Activated T-cell treated with anti-CD3 and anti-CD28 coated beads for 4 hours (primary cell): ENCODE measurements at regions not wholly inside any gene's neighbourhood (a gene's known extent, or its start where the extent isn't known, plus 50 kb on each side); places are given as distances from the start of the nearest gene placed in this dataset.

Source experiments
- DNase-seq: peaks from one replicate; pipeline ENCODE4 v3.0.0-alpha.2; 2020

DNA sequence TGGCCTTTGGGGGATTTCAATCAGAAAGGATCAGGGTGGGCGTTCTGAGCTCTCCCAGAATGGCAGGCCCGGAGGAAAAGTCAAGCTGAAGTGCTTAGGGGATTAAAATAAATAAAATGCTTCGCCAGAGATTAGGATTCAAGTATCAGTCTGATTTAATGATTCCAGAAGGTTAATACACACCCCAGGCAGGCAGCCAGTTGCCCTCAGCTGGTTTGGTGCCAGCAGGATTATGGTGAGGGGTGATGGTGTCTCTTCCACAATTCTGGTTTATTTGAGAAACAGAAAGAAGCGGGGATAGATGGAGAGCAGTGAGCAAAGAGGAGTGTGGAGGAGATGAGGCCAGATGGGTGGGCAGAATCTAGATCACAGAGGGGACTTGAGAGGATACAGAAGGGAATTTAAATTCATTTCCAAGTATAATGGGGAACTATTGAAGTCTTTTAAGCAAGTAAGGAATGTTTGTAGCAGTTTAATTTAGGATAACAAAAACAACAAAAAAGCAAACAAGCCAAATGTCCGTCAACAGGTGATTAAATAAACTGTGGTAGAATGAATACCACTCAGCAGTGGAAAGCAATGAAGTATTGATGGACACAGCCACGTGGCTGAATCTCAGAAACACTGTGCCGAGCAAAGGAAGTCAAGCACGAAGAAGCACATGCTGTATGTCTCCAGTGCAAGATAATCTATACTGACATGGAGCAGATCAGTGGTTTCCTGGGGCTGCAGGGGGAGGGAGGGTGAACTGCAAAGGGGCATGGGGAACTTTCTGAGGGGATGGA is 297.7 kb downstream of the MSX2 start:
- DNase-seq, result no peak

DNA sequence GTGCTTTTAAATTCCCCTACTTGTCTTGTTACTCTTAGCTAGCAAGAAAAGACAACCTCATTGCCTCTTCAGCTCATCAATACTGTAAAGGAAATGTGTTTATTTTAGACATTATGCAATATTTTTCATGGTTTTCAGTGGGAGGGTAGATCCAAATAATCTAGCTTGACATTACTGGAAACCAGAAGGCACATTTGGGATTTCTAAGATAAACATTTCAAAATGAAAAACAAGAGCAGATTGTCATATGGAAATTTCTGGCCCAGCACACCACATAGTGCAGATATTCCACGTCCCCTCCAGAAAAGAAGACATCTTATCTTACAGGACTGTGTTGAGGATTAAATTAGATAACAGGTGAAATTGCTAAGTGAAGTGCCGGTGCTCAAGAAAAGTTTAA is 296.9 kb downstream of the MSX2 start:
- DNase-seq, result no peak

DNA sequence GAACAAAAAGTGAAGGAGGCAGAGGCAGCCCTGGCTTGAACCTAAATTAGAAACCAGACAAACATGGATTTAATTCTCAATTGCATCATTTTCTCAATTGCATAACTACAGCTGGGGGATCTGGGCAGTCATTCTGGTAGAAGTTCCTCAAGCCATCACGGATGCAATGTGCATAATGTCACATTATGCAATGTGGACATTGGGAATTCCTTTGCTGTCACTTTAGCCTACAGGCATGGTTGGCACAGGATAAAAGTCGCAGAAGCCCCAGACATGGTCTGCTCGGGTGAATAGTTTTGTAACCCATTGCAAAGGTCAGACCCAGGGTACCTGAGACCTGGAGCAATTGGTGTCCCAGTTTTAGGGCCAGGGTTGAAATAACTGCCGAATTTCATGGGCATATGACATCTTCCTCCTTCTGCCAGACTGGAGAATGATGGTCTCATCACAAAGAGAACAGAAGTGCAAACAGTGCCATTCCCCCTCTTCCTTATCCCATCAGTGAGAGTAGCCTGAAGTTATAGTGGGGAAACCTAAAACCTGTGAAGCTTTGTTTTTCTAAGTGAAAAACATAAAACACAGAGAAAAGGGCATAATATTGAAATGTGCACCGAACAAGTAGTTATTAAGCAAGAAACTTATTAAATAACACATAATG is 290.8 kb downstream of the MSX2 start:
- no peak for DNase-seq

DNA sequence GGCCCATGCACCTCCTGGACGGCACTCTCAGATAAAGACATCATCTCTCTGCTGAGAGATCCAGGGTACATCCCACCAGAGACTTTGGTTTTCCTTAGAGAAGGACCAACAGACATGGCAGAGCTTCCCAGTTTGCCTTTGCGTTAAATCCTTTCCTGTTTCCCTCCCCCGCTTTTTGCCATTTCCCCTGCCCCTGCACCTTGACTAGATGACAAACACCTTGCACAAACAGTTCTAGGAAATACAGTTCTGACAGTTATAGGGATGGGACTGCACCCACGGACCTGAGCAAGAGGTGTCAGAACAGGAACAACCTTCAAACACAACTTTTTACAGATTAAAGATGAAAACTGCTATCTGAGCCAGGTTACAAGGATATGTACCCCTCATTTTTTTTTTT is 288.9 kb downstream of the MSX2 start:
- no peak for DNase-seq

- no peak for DNase-seq
Observed at GRCh38 chr5:175012267-175012666, 287.9 kb downstream of the MSX2 start.

DNA sequence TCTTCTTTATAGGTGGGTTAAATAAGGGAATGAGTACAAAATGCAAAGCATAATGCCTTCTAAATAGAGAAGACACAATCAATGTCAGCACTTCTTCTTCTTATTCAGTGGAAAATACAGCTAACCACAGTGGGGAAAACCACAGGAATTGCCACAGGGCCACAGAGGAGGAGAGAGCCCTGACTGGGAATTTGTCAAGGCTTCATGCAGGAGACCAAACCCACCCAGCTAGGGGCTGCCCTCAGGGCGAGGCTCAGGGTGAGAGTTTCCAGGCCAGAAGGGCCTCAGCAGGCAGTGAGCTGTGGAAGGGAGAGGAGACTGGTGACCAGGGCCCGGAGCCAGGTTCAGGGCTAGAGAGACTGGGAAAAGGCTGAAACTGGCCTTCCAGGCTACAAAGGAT is 279.1 kb downstream of the MSX2 start:
- no peak for DNase-seq

- DNase-seq, result no peak
Observed at GRCh38 chr5:175001876-175002645, 277.7 kb downstream of the MSX2 start.

DNA sequence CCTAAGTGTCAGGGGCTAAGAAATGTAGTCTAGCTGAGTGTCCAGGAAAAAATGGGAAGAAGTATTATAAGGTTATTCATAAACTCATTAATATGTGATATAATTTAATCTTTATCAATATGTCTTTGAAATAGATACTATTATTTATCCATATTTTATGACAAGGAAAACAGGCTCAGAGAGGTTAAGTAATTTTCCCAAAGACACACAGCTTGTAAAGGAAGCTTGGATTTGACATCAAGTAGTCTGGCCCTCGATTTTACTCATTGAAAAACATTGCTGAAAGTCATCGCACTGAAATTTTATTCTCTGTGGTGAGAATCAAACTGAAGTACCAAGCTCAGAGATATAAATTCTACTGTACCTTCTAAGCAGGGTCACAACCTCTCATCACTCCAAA is 276.9 kb downstream of the MSX2 start:
- DNase-seq, result no peak

DNA sequence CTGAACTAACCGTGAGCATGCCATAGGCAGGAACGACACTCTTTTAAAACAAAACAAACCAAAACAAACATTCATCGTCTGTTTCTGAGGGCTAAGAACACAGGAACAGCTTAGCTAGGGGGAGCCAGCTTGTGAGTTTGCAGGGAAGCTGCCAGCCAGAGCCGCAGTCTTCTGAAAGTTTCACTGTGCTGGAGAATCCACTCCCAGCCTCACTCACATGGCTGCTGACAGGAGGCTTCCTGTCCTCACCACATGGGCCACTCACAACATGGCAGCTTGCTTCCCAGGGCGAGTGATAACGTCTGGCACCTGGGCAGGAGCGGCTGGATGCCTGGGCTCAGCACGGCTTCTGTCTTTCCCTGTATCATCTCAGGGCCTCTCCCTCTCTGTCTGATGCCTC is 275.2 kb downstream of the MSX2 start:
- DNase-seq, result no peak

- no peak for DNase-seq
Observed at GRCh38 chr5:174998131-174998730, 273.8 kb downstream of the MSX2 start.

GRCh38 chr5:174997688-174998087 is 273.3 kb downstream of the MSX2 start:
- no peak for DNase-seq

DNA sequence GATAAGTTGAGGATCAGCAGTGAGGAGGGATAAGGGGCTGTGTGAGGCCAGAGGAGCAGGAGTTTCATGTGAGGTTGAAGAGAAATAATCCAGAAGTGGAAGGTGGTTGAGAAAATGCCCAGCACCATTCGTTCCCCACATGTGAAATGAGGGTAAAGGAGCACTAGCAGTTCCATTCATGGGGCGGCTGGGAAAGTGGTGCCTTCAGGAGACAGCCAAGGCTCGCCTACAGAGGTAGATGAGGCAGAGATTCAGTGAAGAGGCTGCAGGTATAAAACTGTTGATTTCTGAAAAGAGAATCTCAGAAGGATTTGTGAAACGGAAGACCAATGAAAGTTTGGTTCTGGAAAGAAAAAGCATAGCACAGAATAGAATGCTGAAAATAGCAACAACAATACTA is 272.6 kb downstream of the MSX2 start:
- DNase-seq, result no peak

- DNase-seq, result no peak
Observed at GRCh38 chr5:174995827-174996226, 271.4 kb downstream of the MSX2 start.

GRCh38 chr5:174991847-174992246 is 267.5 kb downstream of the MSX2 start:
- no peak for DNase-seq

GRCh38 chr5:174990909-174991308 is 266.5 kb downstream of the MSX2 start:
- DNase-seq, result no peak

DNA sequence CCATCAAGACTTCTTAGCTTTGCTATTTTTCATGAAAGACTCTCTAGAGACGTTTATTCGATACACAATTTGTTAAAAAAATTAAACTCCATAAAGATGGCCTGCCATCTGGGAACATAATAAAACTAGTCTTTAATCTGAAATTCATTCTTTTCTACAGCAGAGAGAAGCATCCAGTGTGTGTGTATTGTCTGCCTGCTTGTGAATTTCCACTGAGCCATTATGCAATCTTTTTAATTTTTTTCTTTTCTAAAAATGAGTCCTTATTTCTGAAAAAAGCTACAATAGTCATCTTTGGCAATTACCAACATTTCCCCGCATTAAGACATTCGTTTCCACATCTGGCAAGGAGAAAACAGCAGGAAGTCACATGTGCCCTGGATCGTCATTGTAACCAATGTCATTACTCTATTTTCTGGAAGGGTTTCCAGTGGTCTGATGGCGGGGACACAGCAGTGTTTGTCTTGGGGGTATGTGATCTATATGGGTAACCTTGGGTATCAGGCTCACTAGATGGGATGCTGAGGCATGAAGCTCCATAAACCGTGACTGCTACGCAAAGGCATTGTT is 263.1 kb downstream of the MSX2 start:
- no peak for DNase-seq

DNA sequence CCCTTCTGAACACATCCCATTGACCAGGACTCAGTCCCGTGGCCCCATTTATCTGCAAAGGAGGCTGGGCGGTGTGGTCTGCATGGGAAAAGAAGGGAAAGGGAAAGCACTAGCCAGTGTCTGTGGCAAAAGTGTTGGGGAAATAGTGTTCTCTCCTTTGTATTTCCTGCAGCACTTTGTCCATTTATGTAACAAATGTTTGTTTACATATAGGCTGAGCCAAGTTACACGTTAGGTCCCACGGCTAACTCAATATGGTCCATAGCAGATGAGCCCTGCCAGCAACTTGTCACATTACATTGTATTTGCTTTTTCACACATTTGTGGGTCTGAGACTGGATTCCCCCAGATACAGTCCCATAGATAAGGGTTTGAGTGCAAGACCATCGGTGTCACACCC is 260.5 kb downstream of the MSX2 start:
- no peak for DNase-seq

- DNase-seq, result no peak
Observed at GRCh38 chr5:174982485-174982884, 258.1 kb downstream of the MSX2 start.

GRCh38 chr5:174981416-174981815 is 257.0 kb downstream of the MSX2 start:
- no peak for DNase-seq

DNA sequence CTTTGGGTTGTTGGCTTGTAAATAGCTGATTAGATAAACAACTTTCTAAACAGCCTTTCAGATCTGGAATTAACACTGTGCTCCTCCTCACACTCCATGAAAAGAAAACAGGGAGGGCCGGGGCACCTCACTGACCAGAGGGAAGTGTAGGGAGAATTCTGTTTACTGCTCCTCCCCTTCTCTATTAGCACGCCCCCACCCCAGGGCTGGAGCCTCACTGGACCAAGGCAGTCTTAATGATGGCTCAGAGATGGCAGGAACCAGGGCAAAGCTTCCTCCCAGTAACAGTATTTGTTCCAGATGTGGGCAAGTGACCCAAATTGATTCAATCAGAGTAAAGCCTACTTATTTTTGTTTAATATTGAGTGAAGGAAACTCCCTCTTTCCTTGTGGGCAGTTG is 256.6 kb downstream of the MSX2 start:
- DNase-seq, result no peak

DNA sequence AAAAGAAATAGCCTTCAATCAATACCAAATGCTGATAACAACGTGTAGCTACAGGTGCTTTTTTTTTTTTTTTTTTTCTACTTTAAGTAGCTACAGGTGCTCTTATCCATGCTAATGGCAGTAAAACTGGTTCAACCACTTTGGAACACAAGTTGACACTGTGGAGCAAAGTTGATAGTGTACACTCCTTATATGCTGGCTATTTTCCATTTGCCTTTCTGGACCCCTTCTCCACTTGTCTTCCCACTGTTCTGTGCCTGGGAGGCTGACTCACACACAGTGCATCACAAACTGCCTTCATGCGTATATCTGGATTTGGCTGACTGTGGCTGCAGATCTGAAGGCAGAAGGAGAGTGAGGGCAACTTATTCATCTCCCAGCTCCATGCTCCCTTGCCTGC is 247.9 kb downstream of the MSX2 start:
- no peak for DNase-seq

GRCh38 chr5:174971210-174971609 is 246.8 kb downstream of the MSX2 start:
- no peak for DNase-seq

- no peak for DNase-seq
Observed at GRCh38 chr5:174970502-174970901, 246.1 kb downstream of the MSX2 start.
